LoVo (cell line): ENCODE measurements at regions not wholly inside any gene's neighbourhood (a gene's known extent, or its start where the extent isn't known, plus 50 kb on each side); places are given as distances from the start of the nearest gene placed in this dataset.

Experiments used
- DNase-seq: peaks from one replicate; pipeline ENCODE4 v3.0.0-alpha.2; 2016; ENCODE audit warnings: low spot score

GRCh38 chr9:99366183-99366582 lies 144.1 kb downstream of the SEC61B start:
- DNase-seq, result no peak

- DNase-seq, result no peak
Measured at GRCh38 chr9:99366621-99367020, 144.5 kb downstream of the SEC61B start.

- no peak for DNase-seq
Measured at GRCh38 chr9:99368341-99369326, 146.6 kb downstream of the SEC61B start.

- no peak for DNase-seq
Measured at GRCh38 chr9:99369327-99369722, 147.2 kb downstream of the SEC61B start.

- DNase-seq, result no peak
Measured at GRCh38 chr9:99370376-99370775, 148.3 kb downstream of the SEC61B start.

- DNase-seq, result no peak
Measured at GRCh38 chr9:99371376-99371775, 149.3 kb downstream of the SEC61B start.

- DNase-seq, result no peak
Measured at GRCh38 chr9:99373912-99374311, 151.8 kb downstream of the SEC61B start.

GRCh38 chr9:99374793-99375192 lies 152.7 kb downstream of the SEC61B start:
- DNase-seq, result no peak

- no peak for DNase-seq
Measured at GRCh38 chr9:99375481-99375880, 153.4 kb downstream of the SEC61B start.

GRCh38 chr9:99377790-99378775 lies 156.0 kb downstream of the SEC61B start:
- no peak for DNase-seq

GRCh38 chr9:99383536-99383935 lies 161.5 kb downstream of the SEC61B start:
- no peak for DNase-seq

GRCh38 chr9:99385215-99385614 lies 163.1 kb downstream of the SEC61B start:
- DNase-seq, result no peak

GRCh38 chr9:99385814-99386279 lies 163.8 kb downstream of the SEC61B start:
- DNase-seq, result no peak

- no peak for DNase-seq
Measured at GRCh38 chr9:99387431-99387830, 165.3 kb downstream of the SEC61B start.

GRCh38 chr9:99389087-99390033 lies 167.3 kb downstream of the SEC61B start:
- DNase-seq, result peak; percentile 2

- no peak for DNase-seq
Measured at GRCh38 chr9:99391937-99392594, 170.0 kb downstream of the SEC61B start.

- no peak for DNase-seq
Measured at GRCh38 chr9:99392986-99393385, 170.9 kb downstream of the SEC61B start.

GRCh38 chr9:99393993-99394392 lies 171.9 kb downstream of the SEC61B start:
- no peak for DNase-seq

- DNase-seq, result no peak
Measured at GRCh38 chr9:99398241-99398640, 176.2 kb downstream of the SEC61B start.

- no peak for DNase-seq
Measured at GRCh38 chr9:99399474-99399873, 177.4 kb downstream of the SEC61B start.
